Astrocyte of the spinal cord (primary cell): ENCODE measurements at regions not wholly inside any gene's neighbourhood (a gene's known extent, or its start where the extent isn't known, plus 50 kb on each side); places are given as distances from the start of the nearest gene placed in this dataset.
"Not testable (repeated sequence)": the region's sequence is repeated elsewhere in the genome, so short reads cannot be mapped to it uniquely, and the experiment has no call there.

Source experiments
- DNase-seq: peaks from one replicate; pipeline ENCODE4 v3.0.0; 2011; ENCODE audit warnings: low read depth, low spot score
- H3K4me3 ChIP-seq: 2 replicates; pipeline ENCODE4 v1.5.1; 2011; ENCODE audit warnings: low read depth, mild to moderate bottlenecking, low read length, moderate library complexity
- CTCF ChIP-seq: IDR thresholded peaks from 2 replicates; pipeline ENCODE4 v1.5.1; 2012; ENCODE audit warnings: low read depth, mild to moderate bottlenecking, low read length, inconsistent platforms
- in situ Hi-C: cut with HindIII; loops from 2 replicates; pipeline ENCODE4 v1.10.0; 2017; ENCODE audit warnings: low sequenced_read_pairs

GRCh38 chr2:8380566-8380965, 301.3 kb upstream of the ID2 start:
- DNase-seq, result no peak
- no peak for TF ChIP-seq CTCF
- in situ Hi-C loops, result no loop called here
- H3K4me3 ChIP-seq, result no peak overlapping the region

GRCh38 chr2:8382485-8382884, 299.4 kb upstream of the ID2 start:
- in situ Hi-C loops, result no loop called here
- DNase-seq, result no peak
- H3K4me3 ChIP-seq, result no peak overlapping the region
- TF ChIP-seq CTCF, result no peak

GRCh38 chr2:8386748-8387147, 295.1 kb upstream of the ID2 start:
- in situ Hi-C loops, H3K4me3 ChIP-seq, DNase-seq: not testable (repeated sequence)

- TF ChIP-seq CTCF, result no peak
- no peak for DNase-seq
- no peak overlapping the region for H3K4me3 ChIP-seq
- in situ Hi-C loops, result no loop called here
Measured at GRCh38 chr2:8388781-8389180, 293.1 kb upstream of the ID2 start.

GRCh38 chr2:8389431-8390108, 292.3 kb upstream of the ID2 start:
- in situ Hi-C loops, result no loop called here
- H3K4me3 ChIP-seq, result no peak overlapping the region
- no peak for TF ChIP-seq CTCF
- DNase-seq, result peak; percentile 11

GRCh38 chr2:8391126-8391525, 290.7 kb upstream of the ID2 start:
- no peak for TF ChIP-seq CTCF

GRCh38 chr2:8391584-8391983, 290.3 kb upstream of the ID2 start:
- TF ChIP-seq CTCF, result no peak
- no peak for DNase-seq
- no peak overlapping the region for H3K4me3 ChIP-seq
- in situ Hi-C loops, result no loop called here

More at GRCh38 chr2:8391126-8391525, 290.7 kb upstream of the ID2 start:
- no peak for DNase-seq
- in situ Hi-C loops, result no loop called here
- no peak overlapping the region for H3K4me3 ChIP-seq
